Progenitor cell of endocrine pancreas (in vitro differentiated cells): ENCODE measurements at regions not wholly inside any gene's neighbourhood (a gene's known extent, or its start where the extent isn't known, plus 50 kb on each side); places are given as distances from the start of the nearest gene placed in this dataset.
A peak's percentile ranks its signal among the peaks of the same experiment; 100 is the strongest.

Experiments used
- DNase-seq: peaks from one replicate; pipeline ENCODE4 v3.0.0; 2021; ENCODE audit warnings: low spot score; ENCODE audit not compliant: unreplicated experiment
- H3K27ac Mint-ChIP-seq: 2 replicates; pipeline ENCODE4 v1.8.0; 2021; ENCODE audit warnings: mild to moderate bottlenecking, moderate library complexity, mixed read lengths
- H3K27me3 Mint-ChIP-seq: 2 replicates; pipeline ENCODE4 v1.8.0; 2021; ENCODE audit warnings: mixed read lengths
- H3K36me3 Mint-ChIP-seq: 2 replicates; pipeline ENCODE4 v1.8.0; 2022; ENCODE audit warnings: mixed read lengths; ENCODE audit not compliant: insufficient read depth
- H3K4me1 Mint-ChIP-seq: 2 replicates; pipeline ENCODE4 v1.8.0; 2021; ENCODE audit warnings: low read depth, mixed read lengths
- H3K4me3 Mint-ChIP-seq: 2 replicates; pipeline ENCODE4 v1.8.0; 2021; ENCODE audit warnings: low read depth, mild to moderate bottlenecking, moderate library complexity, mixed read lengths
- H3K9me3 Mint-ChIP-seq: 2 replicates; pipeline ENCODE4 v1.8.0; 2021; ENCODE audit warnings: low read depth, mixed read lengths
- CTCF ChIP-seq: fragments of 200-600 bp; sonication (generic); IDR thresholded peaks from one replicate; pipeline ENCODE4 v1.5.0; 2021; ENCODE audit warnings: antibody characterized with exemption, mild to moderate bottlenecking; ENCODE audit not compliant: unreplicated experiment

- Mint-ChIP-seq H3K36me3 (no peaks in the 10 kb centered on the region), H3K27ac (no peak overlapping the region), H3K4me1 (no peaks in the 10 kb centered on the region), H3K9me3 (peaks cover 5% of the 10 kb centered on the region), H3K27me3 (peaks cover 19% of the 10 kb centered on the region), H3K4me3 (no peak overlapping the region)
- no peak for DNase-seq
- TF ChIP-seq CTCF = no peak
Observed at GRCh38 chr14:22124073-22124613, 450.5 kb upstream of the OR4E1 start.

- Mint-ChIP-seq H3K27me3 (peaks cover 28% of the 10 kb centered on the region), H3K4me1 (no peaks in the 10 kb centered on the region), H3K9me3 (no peaks in the 10 kb centered on the region), H3K36me3 (no peaks in the 10 kb centered on the region), H3K27ac (no peak overlapping the region), H3K4me3 (no peak overlapping the region)
- DNase-seq = no peak
- no peak for TF ChIP-seq CTCF
Observed at GRCh38 chr14:22122829-22123560, 449.4 kb upstream of the OR4E1 start.

GRCh38 chr14:22122227-22122818, 448.7 kb upstream of the OR4E1 start:
- no peak for DNase-seq
- Mint-ChIP-seq H3K9me3 (no peaks in the 10 kb centered on the region), H3K4me1 (no peaks in the 10 kb centered on the region), H3K27me3 (peaks cover 32% of the 10 kb centered on the region), H3K4me3 (no peak overlapping the region), H3K27ac (no peak overlapping the region), H3K36me3 (no peaks in the 10 kb centered on the region)
- TF ChIP-seq CTCF = peak; percentile 55

- DNase-seq = no peak
- no peaks in the 10 kb centered on the region for H3K36me3 Mint-ChIP-seq
- H3K4me1 Mint-ChIP-seq = no peaks in the 10 kb centered on the region
- no peaks in the 10 kb centered on the region for H3K9me3 Mint-ChIP-seq
- H3K4me3 Mint-ChIP-seq = no peak overlapping the region
- no peak overlapping the region for H3K27ac Mint-ChIP-seq
- H3K27me3 Mint-ChIP-seq = peaks cover 37% of the 10 kb centered on the region
- TF ChIP-seq CTCF = no peak
Observed at GRCh38 chr14:22118899-22119477, 445.4 kb upstream of the OR4E1 start.

- TF ChIP-seq CTCF = no peak
- no peaks in the 10 kb centered on the region for H3K4me1 Mint-ChIP-seq
Observed at GRCh38 chr14:22113401-22113800, 439.8 kb upstream of the OR4E1 start.

More at GRCh38 chr14:22113401-22113800, 439.8 kb upstream of the OR4E1 start:
- H3K27me3 Mint-ChIP-seq = peaks cover 26% of the 10 kb centered on the region
- H3K4me3 Mint-ChIP-seq = no peak overlapping the region
- DNase-seq = no peak
- no peak overlapping the region for H3K27ac Mint-ChIP-seq
- H3K9me3 Mint-ChIP-seq = no peaks in the 10 kb centered on the region
- H3K36me3 Mint-ChIP-seq = no peaks in the 10 kb centered on the region
